ENCODE measurements at regions not wholly inside any gene's neighbourhood (a gene's known extent, or its start where the extent isn't known, plus 50 kb on each side); places are given as distances from the start of the nearest gene placed in this dataset.

- TF ChIP-seq REST (IDR thresholded peaks at IDR 0.05; ENCODE audit: low read depth): no peak
Measured at GRCh38 chr3:150255826-150256225, 152.3 kb upstream of the TSC22D2 start (continued).

DNA sequence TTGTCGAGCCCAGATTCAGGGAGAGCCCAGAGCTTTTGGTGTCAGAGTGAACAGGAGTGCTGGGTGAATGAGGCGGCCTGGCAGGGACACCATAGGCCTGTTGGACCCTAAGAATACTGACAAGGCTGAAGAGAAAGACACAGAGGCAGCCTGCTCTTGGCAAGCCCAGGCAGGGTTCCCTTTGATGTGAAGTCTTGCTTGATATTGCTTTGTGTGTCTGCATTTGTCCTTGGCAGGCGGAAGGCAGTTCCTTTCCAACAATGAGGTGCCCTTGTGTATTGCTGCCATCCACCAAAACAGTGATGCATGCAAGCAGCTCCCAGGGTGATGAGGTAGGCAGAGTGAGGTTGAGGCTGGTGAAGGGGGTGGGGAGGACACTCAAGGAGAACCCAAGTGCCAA lies 152.7 kb upstream of the TSC22D2 start:
- no peak for ATAC-seq
- no peak overlapping the region for H3K9ac ChIP-seq (ENCODE audit: low read length)
- POLR2A ChIA-PET: no interaction called here

More for the DNA sequence above, 152.7 kb upstream of the TSC22D2 start:
- TF ChIP-seq CTCF (IDR thresholded peaks at IDR 0.05 in 2 of 3, conservative IDR thresholded peaks at IDR 0.05 in 1 of 3; ENCODE audit: borderline replicate concordance in 1 of 3, insufficient read depth in 1 of 3, low read depth in 2 of 3, low read length in 2 of 3) (no peak), TCF7L2 (IDR thresholded peaks at IDR 0.05; ENCODE audit: borderline replicate concordance, extremely low read depth, insufficient read depth, insufficient read length) (peak; percentile 59)
- Histone ChIP-seq H4K20me1 (ENCODE audit: insufficient read depth) (no peaks in the 10 kb centered on the region), H3K4me2 (ENCODE audit: low read length) (no peak overlapping the region), H3K4me1 (ENCODE audit: control insufficient read depth in 1 of 2, insufficient read depth in 2 of 2, low read length in 2 of 2) (no peaks in the 10 kb centered on the region), H3K36me3 (ENCODE audit: control insufficient read depth in 1 of 2, insufficient read depth in 2 of 2, low read length in 2 of 2) (no peaks in the 10 kb centered on the region), H3K9me3 (ENCODE audit: control insufficient read depth in 1 of 2, insufficient read depth in 1 of 2, low read depth in 1 of 2, low read length in 2 of 2) (no peaks in the 10 kb centered on the region), H3K79me2 (ENCODE audit: insufficient read depth, low read length) (no peaks in the 10 kb centered on the region), H3K27ac (ENCODE audit: low read depth, low read length) (no peak overlapping the region), H2AFZ (ENCODE audit: low read depth, low read length, poor library complexity, severe bottlenecking) (no peak overlapping the region), H3K9me2 (ENCODE audit: insufficient read depth) (no peaks in the 10 kb centered on the region), H3K4me3 (replicated peaks in 1 of 2; ENCODE audit: low read depth in 1 of 2, low read length in 2 of 2) (no peak overlapping the region), H3K27me3 (ENCODE audit: insufficient read depth, low read length) (no peaks in the 10 kb centered on the region)
- no peak for DNase-seq (ENCODE audit: low read depth, low spot score)
- intact Hi-C loops (cut with micrococcal nuclease): no loop called here
- BruUV-seq (replicated peaks): no TSS peak
- ChIA-PET CTCF (no interaction called here), RAD21 (ENCODE audit: low non-redundant PET in 1 of 2, low total read pairs in 2 of 2, uncharacterized antibody in 2 of 2, unreplicated experiment in 2 of 2) (no interaction called here)

All from HCT116 (cell line).